ENCODE measurements at regions not wholly inside any gene's neighbourhood (a gene's known extent, or its start where the extent isn't known, plus 50 kb on each side); places are given as distances from the start of the nearest gene placed in this dataset.

DNA sequence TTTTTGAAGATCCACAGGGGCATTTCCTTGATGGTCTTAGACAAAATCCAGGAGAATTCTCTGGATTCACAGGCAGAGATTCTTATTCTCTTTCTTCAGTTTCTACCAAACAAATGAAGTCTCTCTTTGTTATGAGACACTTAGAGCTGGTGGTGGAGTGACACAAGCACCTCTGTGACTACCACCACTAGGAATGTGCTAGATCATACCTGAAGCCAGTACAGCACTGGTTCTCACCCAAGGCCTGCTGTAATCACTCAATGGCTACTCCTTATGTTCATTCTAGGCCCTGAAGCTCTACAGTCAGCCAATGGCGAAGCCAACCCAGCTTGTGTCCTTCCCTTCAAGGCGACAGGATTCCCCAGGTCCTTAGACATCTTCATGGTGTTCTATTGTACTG lies 482.3 kb downstream of the TRAM1L1 start:
- Mint-ChIP-seq H3K4me3 (ENCODE audit: unreplicated experiment) (no peak overlapping the region), H3K27ac (ENCODE audit: unreplicated experiment) (no peak overlapping the region), H3K4me1 (ENCODE audit: low read depth, unreplicated experiment) (no peaks in the 10 kb centered on the region), H3K9me3 (ENCODE audit: unreplicated experiment) (no peaks in the 10 kb centered on the region), H3K36me3 (ENCODE audit: insufficient read depth, unreplicated experiment) (no peaks in the 10 kb centered on the region), H3K27me3 (ENCODE audit: insufficient read depth, unreplicated experiment) (no peaks in the 10 kb centered on the region)
- no peaks in the 10 kb centered on the region for H3K4me1 ChIP-seq
- no peak overlapping the region for H3K4me3 ChIP-seq (ENCODE audit: low read depth, low read length)
- no peak for TF ChIP-seq CTCF (IDR thresholded peaks at IDR 0.05; ENCODE audit: insufficient read depth in 1 of 2, low read depth in 1 of 2, low read length in 1 of 2, severe bottlenecking in 1 of 2, unreplicated experiment in 1 of 2)
- H3K36me3 ChIP-seq (ENCODE audit: control insufficient read depth, insufficient read depth, low read length) = no peaks in the 10 kb centered on the region
- H3K27me3 ChIP-seq (replicated peaks; ENCODE audit: control insufficient read depth, insufficient read depth, low read length) = no peaks in the 10 kb centered on the region
- H3K9me3 ChIP-seq = no peaks in the 10 kb centered on the region
- ChIA-PET POLR2A (no interaction called here), CTCF (no interaction called here)
- intact Hi-C loops (cut with micrococcal nuclease; ENCODE audit: unreplicated experiment) = no loop called here
- no peak for DNase-seq
- no TSS peak for BruUV-seq (replicated peaks)

DNA sequence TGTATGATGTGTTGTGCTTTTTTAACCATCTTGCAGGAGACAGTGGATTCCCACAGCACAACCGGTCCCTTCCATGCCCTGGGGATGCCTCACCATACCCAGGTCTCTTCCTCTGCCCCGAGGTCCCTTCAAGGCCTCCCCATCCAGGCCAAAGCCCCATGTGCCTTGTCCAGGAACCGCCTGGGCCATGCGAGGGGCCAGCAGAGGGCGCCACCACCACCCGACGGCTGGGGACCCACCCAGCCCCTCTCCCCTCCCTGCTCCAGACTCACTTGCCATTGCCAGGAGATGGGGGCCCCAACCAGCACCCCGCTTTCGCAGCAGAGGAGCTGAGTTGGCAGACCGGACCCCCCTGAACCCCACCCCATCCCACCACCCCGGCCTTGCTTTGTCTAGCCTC lies 485.5 kb downstream of the TRAM1L1 start:
- ChIA-PET POLR2A (no interaction called here), CTCF (no interaction called here)
- Histone ChIP-seq H3K9me3 (no peaks in the 10 kb centered on the region), H3K27me3 (replicated peaks; ENCODE audit: control insufficient read depth, insufficient read depth, low read length) (no peaks in the 10 kb centered on the region), H3K4me1 (no peaks in the 10 kb centered on the region), H3K36me3 (ENCODE audit: control insufficient read depth, insufficient read depth, low read length) (no peaks in the 10 kb centered on the region), H3K4me3 (ENCODE audit: low read depth, low read length) (no peak overlapping the region)
- Mint-ChIP-seq H3K36me3 (ENCODE audit: insufficient read depth, unreplicated experiment) (no peaks in the 10 kb centered on the region), H3K27ac (ENCODE audit: unreplicated experiment) (no peak overlapping the region), H3K4me3 (ENCODE audit: unreplicated experiment) (no peak overlapping the region), H3K4me1 (ENCODE audit: low read depth, unreplicated experiment) (no peaks in the 10 kb centered on the region), H3K9me3 (ENCODE audit: unreplicated experiment) (no peaks in the 10 kb centered on the region), H3K27me3 (ENCODE audit: insufficient read depth, unreplicated experiment) (no peaks in the 10 kb centered on the region)
- peak in 1 of 2 experiments; percentile 7 for DNase-seq
- no peak for TF ChIP-seq CTCF (IDR thresholded peaks at IDR 0.05; ENCODE audit: insufficient read depth in 1 of 2, low read depth in 1 of 2, low read length in 1 of 2, severe bottlenecking in 1 of 2, unreplicated experiment in 1 of 2)
- no TSS peak for BruUV-seq (replicated peaks)
- intact Hi-C loops (cut with micrococcal nuclease; ENCODE audit: unreplicated experiment) = no loop called here

GRCh38 chr4:116598980-116599789 lies 486.2 kb downstream of the TRAM1L1 start:
- BruUV-seq (replicated peaks) = no TSS peak
- no peaks in the 10 kb centered on the region for H3K9me3 Mint-ChIP-seq (ENCODE audit: unreplicated experiment)
- TF ChIP-seq CTCF (IDR thresholded peaks at IDR 0.05; ENCODE audit: insufficient read depth in 1 of 2, low read depth in 1 of 2, low read length in 1 of 2, severe bottlenecking in 1 of 2, unreplicated experiment in 1 of 2) = no peak
- H3K4me1 Mint-ChIP-seq (ENCODE audit: low read depth, unreplicated experiment) = no peaks in the 10 kb centered on the region
- H3K4me3 Mint-ChIP-seq (ENCODE audit: unreplicated experiment) = no peak overlapping the region
- Histone ChIP-seq H3K9me3 (no peaks in the 10 kb centered on the region), H3K4me3 (ENCODE audit: low read depth, low read length) (no peak overlapping the region), H3K4me1 (no peaks in the 10 kb centered on the region), H3K27me3 (replicated peaks; ENCODE audit: control insufficient read depth, insufficient read depth, low read length) (no peaks in the 10 kb centered on the region), H3K36me3 (ENCODE audit: control insufficient read depth, insufficient read depth, low read length) (no peaks in the 10 kb centered on the region)
- ChIA-PET POLR2A (no interaction called here), CTCF (no interaction called here)
- DNase-seq = no peak
- H3K27me3 Mint-ChIP-seq (ENCODE audit: insufficient read depth, unreplicated experiment) = no peaks in the 10 kb centered on the region
- H3K36me3 Mint-ChIP-seq (ENCODE audit: insufficient read depth, unreplicated experiment) = no peaks in the 10 kb centered on the region
- intact Hi-C loops (cut with micrococcal nuclease; ENCODE audit: unreplicated experiment) = no loop called here
- no peak overlapping the region for H3K27ac Mint-ChIP-seq (ENCODE audit: unreplicated experiment)
